B cell (primary cell): ENCODE measurements at regions not wholly inside any gene's neighbourhood (a gene's known extent, or its start where the extent isn't known, plus 50 kb on each side); places are given as distances from the start of the nearest gene placed in this dataset.

Experiments
- ATAC-seq: fragments of 200-7000 bp; cut with Tn5 transposase; one replicate; pipeline ENCODE4 v1.10.0; 2021; ENCODE audit warnings: low read depth, mild to moderate bottlenecking, moderate number of reproducible peaks, moderate library complexity
- CTCF ChIA-PET: fragments of 350-600 bp; sonication (Branson Sonifier 250); formaldehyde crosslinking; loops from one replicate; lab custom pipeline; 2021; ENCODE audit warnings: antibody characterized with exemption, inconsistent platforms; lab: Charles Lee
- POLR2A ChIA-PET: fragments of 350-600 bp; sonication (Branson Sonifier 250); formaldehyde crosslinking; loops from one replicate; lab custom pipeline; 2021; ENCODE audit warnings: antibody characterized with exemption; lab: Charles Lee
- DNase-seq: peaks from one replicate; pipeline ENCODE4 v3.0.0; 2013
- H2AFZ ChIP-seq: 2 replicates; pipeline ENCODE4 v1.6.1; 2012; ENCODE audit warnings: mild to moderate bottlenecking, low read depth, low read length; ENCODE audit not compliant: insufficient read depth, poor library complexity, severe bottlenecking
- H3K27ac ChIP-seq, 2 donors: 1 replicate in 1 of 2; 2 replicates in 1 of 2; pipeline ENCODE4 v1.5.1; 2012 to 2013; ENCODE audit warnings: low read length in 2 of 2, mild to moderate bottlenecking in 2 of 2, moderate library complexity in 1 of 2
- H3K27me3 ChIP-seq, 4 experiments: fragments of 200-600 bp in 1 of 4; sonication (generic) in 1 of 4; replicated peaks in 1 of 4; 1 replicate in 2 of 4; 2 replicates in 2 of 4; pipeline versions ENCODE4 v1.6.1 to v1.7.0; 2013 to 2016; ENCODE audit warnings: low read length in 3 of 4, mild to moderate bottlenecking in 2 of 4, mixed read lengths in 1 of 4, moderate library complexity in 1 of 4; ENCODE audit not compliant: insufficient read depth in 4 of 4, control insufficient read depth in 3 of 4; ENCODE audit errors: control extremely low read depth in 1 of 4
- H3K36me3 ChIP-seq, 2 experiments: replicated peaks in 1 of 2; 1 replicate in 1 of 2; 2 replicates in 1 of 2; pipeline versions ENCODE4 v1.6.1 to v1.7.1; 2013; ENCODE audit warnings: low read length in 1 of 2; ENCODE audit not compliant: insufficient read depth in 2 of 2, control insufficient read depth in 1 of 2; ENCODE audit errors: control extremely low read depth in 1 of 2, extremely low read depth in 1 of 2
- H3K4me1 ChIP-seq, 2 donors: fragments of 200-600 bp in 1 of 2; sonication (generic) in 1 of 2; 1 replicate in 1 of 2; 2 replicates in 1 of 2; pipeline versions ENCODE4 v1.5.1 to v1.6.1; 2013 to 2017; ENCODE audit warnings: low read length in 2 of 2; ENCODE audit not compliant: control insufficient read depth in 2 of 2, insufficient read depth in 2 of 2
- H3K4me2 ChIP-seq: replicated peaks from 2 replicates; pipeline ENCODE3; 2012; ENCODE audit warnings: mild to moderate bottlenecking, low read depth, low read length; ENCODE audit not compliant: poor library complexity, severe bottlenecking
- H3K4me3 ChIP-seq, 5 experiments: fragments of 200-600 bp in 1 of 5; sonication (generic) in 1 of 5; 1 replicate in 3 of 5; 2 replicates in 2 of 5; pipeline versions ENCODE4 v1.5.1 to v1.7.0; 2011 to 2016; ENCODE audit warnings: low read length in 4 of 5, mild to moderate bottlenecking in 4 of 5, low read depth in 2 of 5, control low read depth in 1 of 5, moderate library complexity in 1 of 5; ENCODE audit not compliant: insufficient read depth in 1 of 5; ENCODE audit errors: control extremely low read depth in 1 of 5, extremely low read depth in 1 of 5
- H3K79me2 ChIP-seq: fragments of 200-600 bp; sonication (generic); one replicate; pipeline ENCODE4 v1.6.0; 2016; ENCODE audit warnings: low read length; ENCODE audit not compliant: control insufficient read depth, insufficient read depth
- H3K9ac ChIP-seq: fragments of 200-600 bp; sonication (generic); 2 replicates; pipeline ENCODE4 v1.6.1; 2017; ENCODE audit warnings: mild to moderate bottlenecking, low read length, moderate library complexity
- H3K9me3 ChIP-seq, 3 donors: one replicate each; pipeline versions ENCODE4 v1.6.1 to v1.7.1; 2013; ENCODE audit warnings: low read length in 2 of 3; ENCODE audit not compliant: control insufficient read depth in 2 of 3, insufficient read depth in 1 of 3; ENCODE audit errors: control extremely low read depth in 1 of 3
- H4K20me1 ChIP-seq: 2 replicates; pipeline ENCODE4 v1.6.0; 2012; ENCODE audit warnings: mild to moderate bottlenecking, low read length; ENCODE audit not compliant: insufficient read depth, control insufficient read depth, poor library complexity, severe bottlenecking
- H3K27ac Mint-ChIP-seq: one replicate; pipeline ENCODE4 v1.8.0; 2021; ENCODE audit warnings: mixed read lengths
- H3K27me3 Mint-ChIP-seq: one replicate; pipeline ENCODE4 v1.8.0; 2021; ENCODE audit warnings: mixed read lengths
- H3K4me1 Mint-ChIP-seq: one replicate; pipeline ENCODE4 v1.8.0; 2021; ENCODE audit warnings: mixed read lengths
- H3K4me3 Mint-ChIP-seq: one replicate; pipeline ENCODE4 v1.8.0; 2021; ENCODE audit warnings: mixed read lengths
- H3K9me3 Mint-ChIP-seq: one replicate; pipeline ENCODE4 v1.8.0; 2022; ENCODE audit warnings: mixed read lengths; ENCODE audit not compliant: insufficient read depth
- EZH2 ChIP-seq: IDR thresholded peaks from 2 replicates; pipeline ENCODE4 v1.6.1; 2012; ENCODE audit warnings: borderline replicate concordance, low read depth, mild to moderate bottlenecking, moderate library complexity, low read length; ENCODE audit not compliant: insufficient read depth, poor library complexity, severe bottlenecking
- intact Hi-C: fragments of 100-400 bp; cut with micrococcal nuclease; formaldehyde crosslinking; loops from one replicate; pipeline ENCODE4 v1.10.0; 2022
- TF ChIP-seq, protein P1 (sequence below): fragments of 200-600 bp; IDR thresholded peaks from one replicate; pipeline ENCODE4 v1.8.0; 2022; ENCODE audit warnings: antibody characterized with exemption, mild to moderate bottlenecking

- Histone ChIP-seq H3K27ac (no peak overlapping the region), H3K27me3 (no peaks in the 10 kb centered on the region), H3K36me3 (no peaks in the 10 kb centered on the region), H4K20me1 (no peaks in the 10 kb centered on the region), H3K4me3 (no peak overlapping the region), H3K9me3 (no peaks in the 10 kb centered on the region), H3K79me2 (no peaks in the 10 kb centered on the region), H3K9ac (no peak overlapping the region), H3K4me2 (no peak overlapping the region), H2AFZ (no peak overlapping the region), H3K4me1 (no peaks in the 10 kb centered on the region)
- intact Hi-C loops, result no loop called here
- Mint-ChIP-seq H3K27ac (no peak overlapping the region), H3K9me3 (no peaks in the 10 kb centered on the region), H3K4me3 (no peak overlapping the region), H3K27me3 (no peaks in the 10 kb centered on the region), H3K4me1 (no peaks in the 10 kb centered on the region)
- CTCF ChIA-PET, result no interaction called here
- TF ChIP-seq, protein P1, sequence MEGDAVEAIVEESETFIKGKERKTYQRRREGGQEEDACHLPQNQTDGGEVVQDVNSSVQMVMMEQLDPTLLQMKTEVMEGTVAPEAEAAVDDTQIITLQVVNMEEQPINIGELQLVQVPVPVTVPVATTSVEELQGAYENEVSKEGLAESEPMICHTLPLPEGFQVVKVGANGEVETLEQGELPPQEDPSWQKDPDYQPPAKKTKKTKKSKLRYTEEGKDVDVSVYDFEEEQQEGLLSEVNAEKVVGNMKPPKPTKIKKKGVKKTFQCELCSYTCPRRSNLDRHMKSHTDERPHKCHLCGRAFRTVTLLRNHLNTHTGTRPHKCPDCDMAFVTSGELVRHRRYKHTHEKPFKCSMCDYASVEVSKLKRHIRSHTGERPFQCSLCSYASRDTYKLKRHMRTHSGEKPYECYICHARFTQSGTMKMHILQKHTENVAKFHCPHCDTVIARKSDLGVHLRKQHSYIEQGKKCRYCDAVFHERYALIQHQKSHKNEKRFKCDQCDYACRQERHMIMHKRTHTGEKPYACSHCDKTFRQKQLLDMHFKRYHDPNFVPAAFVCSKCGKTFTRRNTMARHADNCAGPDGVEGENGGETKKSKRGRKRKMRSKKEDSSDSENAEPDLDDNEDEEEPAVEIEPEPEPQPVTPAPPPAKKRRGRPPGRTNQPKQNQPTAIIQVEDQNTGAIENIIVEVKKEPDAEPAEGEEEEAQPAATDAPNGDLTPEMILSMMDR, result no peak
- no peak for TF ChIP-seq EZH2
- DNase-seq (no peak), ATAC-seq (no peak)
- POLR2A ChIA-PET, result no interaction called here
These were observed 412.5 kb upstream of the RARB start for GRCh38 chr3:25015599-25015998.

DNA sequence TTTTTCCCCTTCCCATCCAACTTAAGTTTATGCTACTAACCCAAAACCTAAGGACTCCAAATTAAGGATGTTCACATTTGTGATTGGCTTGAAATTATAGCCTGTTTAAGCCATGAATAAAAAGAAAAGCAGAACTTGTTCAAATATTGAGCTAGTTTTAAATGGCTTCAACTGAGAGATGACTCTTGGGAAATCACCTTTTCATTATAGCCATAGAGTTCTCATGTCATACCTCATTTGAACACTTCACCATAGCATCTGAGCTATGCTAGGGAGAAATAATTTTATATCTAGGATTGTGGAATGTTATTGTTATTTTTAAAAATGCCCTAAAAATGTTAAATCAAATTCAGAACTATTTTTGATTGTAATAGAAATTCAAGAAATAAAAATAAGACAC is 409.2 kb upstream of the RARB start:
- ATAC-seq, result no peak
- ChIA-PET POLR2A (no interaction called here), CTCF (no interaction called here)
- H2AFZ ChIP-seq, result no peak overlapping the region
- Mint-ChIP-seq H3K27me3 (no peaks in the 10 kb centered on the region), H3K9me3 (no peaks in the 10 kb centered on the region), H3K4me1 (no peaks in the 10 kb centered on the region), H3K4me3 (no peak overlapping the region), H3K27ac (no peak overlapping the region)
- DNase-seq, result no peak
- no peaks in the 10 kb centered on the region for H3K27me3 ChIP-seq
- H3K4me2 ChIP-seq, result no peak overlapping the region
- no peaks in the 10 kb centered on the region for H4K20me1 ChIP-seq
- no peak overlapping the region for H3K27ac ChIP-seq
- intact Hi-C loops, result no loop called here
- H3K36me3 ChIP-seq, result no peaks in the 10 kb centered on the region
- H3K4me1 ChIP-seq, result no peaks in the 10 kb centered on the region
- H3K4me3 ChIP-seq, result no peak overlapping the region
- H3K79me2 ChIP-seq, result no peaks in the 10 kb centered on the region
- no peak overlapping the region for H3K9ac ChIP-seq
- no peaks in the 10 kb centered on the region for H3K9me3 ChIP-seq
- no peak for TF ChIP-seq EZH2
- TF ChIP-seq, protein P1, result no peak
